T-cell (primary cell): ENCODE measurements at regions not wholly inside any gene's neighbourhood (a gene's known extent, or its start where the extent isn't known, plus 50 kb on each side); places are given as distances from the start of the nearest gene placed in this dataset.
"Not testable (repeated sequence)": the region's sequence is repeated elsewhere in the genome, so short reads cannot be mapped to it uniquely, and the experiment has no call there.

ENCODE experiments used
- ATAC-seq, 4 experiments: fragments of 200-7000 bp in 3 of 4; fragments of 150-1000 bp in 1 of 4; cut with Tn5 transposase; replicated peaks in 1 of 4; 1 replicate in 3 of 4; 2 replicates in 1 of 4; pipeline ENCODE4 v1.10.0; 2021; ENCODE audit warnings: moderate library complexity in 3 of 4, mild to moderate bottlenecking in 2 of 4, moderate number of reproducible peaks in 1 of 4
- CTCF ChIA-PET, 2 donors: fragments of 300-600 bp; sonication (Branson Sonifier 250); formaldehyde crosslinking; loops; one replicate each; lab custom pipeline; 2022; ENCODE audit warnings: antibody characterized with exemption in 2 of 2; lab: Charles Lee
- POLR2A ChIA-PET, 2 donors: fragments of 300-600 bp; sonication (Branson Sonifier 250); formaldehyde crosslinking; loops; one replicate each; lab custom pipeline; 2022; ENCODE audit warnings: antibody characterized with exemption in 2 of 2; lab: Charles Lee
- DNase-seq, 35 experiments: peaks; one replicate each; pipeline versions ENCODE4 v3.0.0 to v3.0.0-alpha.2; 2013 to 2023
- H3K27ac ChIP-seq: one replicate; pipeline ENCODE4 v1.5.1; 2013; ENCODE audit warnings: low read length
- H3K27me3 ChIP-seq, 2 experiments: replicated peaks in 1 of 2; 1 replicate in 1 of 2; 2 replicates in 1 of 2; pipeline versions ENCODE4 v1.6.1 to v1.7.0; 2013; ENCODE audit warnings: low read length in 1 of 2, mixed read lengths in 1 of 2; ENCODE audit not compliant: control insufficient read depth in 2 of 2, insufficient read depth in 2 of 2; ENCODE audit errors: extremely low read depth in 1 of 2
- H3K36me3 ChIP-seq, 2 donors: 1 replicate in 1 of 2; 2 replicates in 1 of 2; pipeline versions ENCODE4 v1.6.1 to v1.7.0; 2013; ENCODE audit warnings: low read length in 1 of 2; ENCODE audit not compliant: control insufficient read depth in 2 of 2, insufficient read depth in 1 of 2; ENCODE audit errors: extremely low read depth in 1 of 2
- H3K4me1 ChIP-seq, 2 experiments: 1 replicate in 1 of 2; 2 replicates in 1 of 2; pipeline versions ENCODE4 v1.6.1 to v1.7.0; 2013; ENCODE audit warnings: low read length in 2 of 2, mixed read lengths in 1 of 2; ENCODE audit not compliant: insufficient read depth in 2 of 2, control insufficient read depth in 1 of 2; ENCODE audit errors: extremely low read depth in 1 of 2
- H3K4me3 ChIP-seq, 2 donors: 1 replicate in 1 of 2; 2 replicates in 1 of 2; pipeline versions ENCODE4 v1.5.1 to v1.7.0; 2013; ENCODE audit warnings: mild to moderate bottlenecking in 2 of 2, low read length in 1 of 2, moderate library complexity in 1 of 2; ENCODE audit not compliant: control insufficient read depth in 1 of 2; ENCODE audit errors: extremely low read depth in 1 of 2
- H3K9me3 ChIP-seq: 2 replicates; pipeline ENCODE4 v1.7.0; 2013
- H3K27ac Mint-ChIP-seq, 2 donors: one replicate each; pipeline ENCODE4 v1.8.0; 2020 to 2021; ENCODE audit warnings: mild to moderate bottlenecking in 2 of 2, mixed read lengths in 2 of 2
- H3K27me3 Mint-ChIP-seq, 2 donors: one replicate each; pipeline ENCODE4 v1.8.0; 2021 to 2022; ENCODE audit warnings: mixed read lengths in 2 of 2
- H3K36me3 Mint-ChIP-seq: one replicate; pipeline ENCODE4 v1.8.0; 2021; ENCODE audit warnings: mixed read lengths
- H3K4me1 Mint-ChIP-seq, 3 donors: one replicate each; pipeline ENCODE4 v1.8.0; 2020 to 2022; ENCODE audit warnings: mixed read lengths in 3 of 3, mild to moderate bottlenecking in 1 of 3
- H3K4me3 Mint-ChIP-seq, 3 donors: one replicate each; pipeline ENCODE4 v1.8.0; 2020 to 2022; ENCODE audit warnings: mild to moderate bottlenecking in 3 of 3, mixed read lengths in 3 of 3, moderate library complexity in 3 of 3
- H3K9me3 Mint-ChIP-seq, 3 donors: one replicate each; pipeline ENCODE4 v1.8.0; 2020 to 2022; ENCODE audit warnings: mixed read lengths in 3 of 3
- WGBS: methylation state at CpG from one replicate; pipeline ENCODE4 v1.1.5; 2013; ENCODE audit warnings: missing lambda C conversion rate; ENCODE audit not compliant: insufficient coverage; 5-methylcytosine and 5-hydroxymethylcytosine counted together

GRCh38 chr3:20484126-20484525, 298.1 kb upstream of the SGO1 start:
- 88% methylated on average over 1 of the region's 2 CpGs for WGBS
- ChIA-PET CTCF (no interaction called here), POLR2A (no interaction called here)
- H3K36me3 ChIP-seq: no peaks in the 10 kb centered on the region
- H3K4me1 ChIP-seq: no peaks in the 10 kb centered on the region
- Mint-ChIP-seq H3K4me1 (no peaks in the 10 kb centered on the region), H3K36me3 (no peaks in the 10 kb centered on the region), H3K9me3 (peaks cover 22 to 35% (median 30%) of the 10 kb centered on the region in 3 donors), H3K4me3 (no peak overlapping the region), H3K27ac (no peak overlapping the region), H3K27me3 (no peaks in the 10 kb centered on the region)
- H3K4me3 ChIP-seq: no peak overlapping the region
- no peak overlapping the region for H3K27ac ChIP-seq
- DNase-seq (no peak), ATAC-seq (no peak)
- no peaks in the 10 kb centered on the region for H3K27me3 ChIP-seq
- H3K9me3 ChIP-seq: no peaks in the 10 kb centered on the region

GRCh38 chr3:20482350-20482749, 296.3 kb upstream of the SGO1 start:
- ATAC-seq: no peak
- H3K36me3 ChIP-seq: no peaks in the 10 kb centered on the region
- Mint-ChIP-seq H3K27ac (no peak overlapping the region), H3K36me3 (no peaks in the 10 kb centered on the region), H3K9me3 (peaks cover 22 to 33% (median 30%) of the 10 kb centered on the region in 3 donors), H3K4me1 (no peaks in the 10 kb centered on the region), H3K27me3 (no peaks in the 10 kb centered on the region), H3K4me3 (no peak overlapping the region)
- H3K9me3 ChIP-seq: no peaks in the 10 kb centered on the region
- no peaks in the 10 kb centered on the region for H3K27me3 ChIP-seq
- H3K27ac ChIP-seq: no peak overlapping the region
- no peak for DNase-seq
- H3K4me1 ChIP-seq: no peaks in the 10 kb centered on the region
- H3K4me3 ChIP-seq: no peak overlapping the region
- CTCF ChIA-PET: no interaction called here
- WGBS: 94% methylated on average over 2 of the region's 3 CpGs
- POLR2A ChIA-PET: interaction anchor here in 1 of 2 donors (0.6 kb wide), 1 partner anchor 197 kb away, joined by 3 read pairs; no protein-coding TSS in a partner anchor

GRCh38 chr3:20480786-20481365, 294.9 kb upstream of the SGO1 start:
- ATAC-seq: no peak
- H3K36me3 Mint-ChIP-seq: no peaks in the 10 kb centered on the region
- no peak overlapping the region for H3K4me3 Mint-ChIP-seq
- POLR2A ChIA-PET: no interaction called here
- H3K4me1 ChIP-seq: no peaks in the 10 kb centered on the region
- no peaks in the 10 kb centered on the region for H3K36me3 ChIP-seq
- no peaks in the 10 kb centered on the region for H3K27me3 Mint-ChIP-seq
- no peaks in the 10 kb centered on the region for H3K27me3 ChIP-seq
- no peaks in the 10 kb centered on the region for H3K9me3 ChIP-seq
- CTCF ChIA-PET: no interaction called here
- no peak overlapping the region for H3K27ac Mint-ChIP-seq
- DNase-seq: no peak
- WGBS: 32% methylated on average over 3 of the region's 5 CpGs
- no peaks in the 10 kb centered on the region for H3K4me1 Mint-ChIP-seq
- H3K9me3 Mint-ChIP-seq: peaks cover 25 to 28% (median 26%) of the 10 kb centered on the region in 3 donors
- no peak overlapping the region for H3K4me3 ChIP-seq
- H3K27ac ChIP-seq: no peak overlapping the region

GRCh38 chr3:20478436-20478835, 292.4 kb upstream of the SGO1 start:
- Histone ChIP-seq H3K9me3 (no peaks in the 10 kb centered on the region), H3K36me3 (no peaks in the 10 kb centered on the region), H3K4me1 (no peaks in the 10 kb centered on the region), H3K4me3 (no peak overlapping the region), H3K27me3 (no peaks in the 10 kb centered on the region), H3K27ac (no peak overlapping the region)
- ChIA-PET CTCF (no interaction called here), POLR2A (no interaction called here)
- Mint-ChIP-seq H3K27ac (no peak overlapping the region), H3K4me1 (no peaks in the 10 kb centered on the region), H3K9me3 (peaks cover 15 to 16% (median 16%) of the 10 kb centered on the region in 3 donors), H3K27me3 (no peaks in the 10 kb centered on the region), H3K4me3 (no peak overlapping the region), H3K36me3 (no peaks in the 10 kb centered on the region)
- ATAC-seq: no peak
- DNase-seq: no peak

GRCh38 chr3:20464237-20464636, 278.2 kb upstream of the SGO1 start:
- peaks cover 28 to 41% (median 34%) of the 10 kb centered on the region in 3 donors for H3K9me3 Mint-ChIP-seq
- WGBS: no CpG with 5 or more reads among the region's 2 CpGs
- H3K4me1 Mint-ChIP-seq: not testable (repeated sequence)

GRCh38 chr3:20462723-20463122, 276.7 kb upstream of the SGO1 start:
- no peak overlapping the region for H3K4me3 ChIP-seq
- peaks cover 2% of the 10 kb centered on the region for H3K9me3 ChIP-seq
- Mint-ChIP-seq H3K36me3 (peaks cover 4% of the 10 kb centered on the region), H3K27me3 (no peaks in the 10 kb centered on the region), H3K9me3 (peaks cover 24 to 39% (median 34%) of the 10 kb centered on the region in 3 donors), H3K27ac (no peak overlapping the region), H3K4me3 (no peak overlapping the region), H3K4me1 (no peaks in the 10 kb centered on the region)
- ATAC-seq (no peak), DNase-seq (no peak)
- H3K36me3 ChIP-seq: no peaks in the 10 kb centered on the region
- H3K27me3 ChIP-seq: no peaks in the 10 kb centered on the region
- POLR2A ChIA-PET: no interaction called here
- H3K27ac ChIP-seq: no peak overlapping the region
- CTCF ChIA-PET: no interaction called here
- no peaks in the 10 kb centered on the region for H3K4me1 ChIP-seq

More at GRCh38 chr3:20464237-20464636, 278.2 kb upstream of the SGO1 start:
- DNase-seq, H3K36me3 ChIP-seq, H3K27me3 ChIP-seq, H3K4me3 Mint-ChIP-seq, H3K27me3 Mint-ChIP-seq, H3K9me3 ChIP-seq, H3K27ac ChIP-seq, H3K4me3 ChIP-seq, H3K36me3 Mint-ChIP-seq, ATAC-seq, H3K4me1 ChIP-seq, POLR2A ChIA-PET, H3K27ac Mint-ChIP-seq, CTCF ChIA-PET: not testable (repeated sequence)

GRCh38 chr3:20462226-20462625, 276.2 kb upstream of the SGO1 start:
- H3K4me1 Mint-ChIP-seq: no peaks in the 10 kb centered on the region
- Histone ChIP-seq H3K27me3 (no peaks in the 10 kb centered on the region), H3K9me3 (peaks cover 2% of the 10 kb centered on the region), H3K4me3 (no peak overlapping the region), H3K36me3 (no peaks in the 10 kb centered on the region), H3K27ac (no peak overlapping the region), H3K4me1 (no peaks in the 10 kb centered on the region)
- POLR2A ChIA-PET: no interaction called here
- DNase-seq: no peak
- WGBS: no CpG with 5 or more reads among the region's 1 CpG
- ATAC-seq: no peak
- no peak overlapping the region for H3K27ac Mint-ChIP-seq
- peaks cover 24 to 39% (median 34%) of the 10 kb centered on the region in 3 donors for H3K9me3 Mint-ChIP-seq
- H3K27me3 Mint-ChIP-seq: no peaks in the 10 kb centered on the region
- peaks cover 4% of the 10 kb centered on the region for H3K36me3 Mint-ChIP-seq
- no peak overlapping the region for H3K4me3 Mint-ChIP-seq
- CTCF ChIA-PET: no interaction called here
